ENCODE measurements at regions not wholly inside any gene's neighbourhood (a gene's known extent, or its start where the extent isn't known, plus 50 kb on each side); places are given as distances from the start of the nearest gene placed in this dataset.

GRCh38 chrX:7399373-7399772 lies 251.4 kb upstream of the PUDP start:
- no peak overlapping the region for H3K9ac ChIP-seq (ENCODE audit: low read length)
- no peaks in the 10 kb centered on the region for H3K27me3 ChIP-seq (ENCODE audit: insufficient read depth, low read depth, low read length)
- H3K27ac ChIP-seq (ENCODE audit: low read length), result no peak overlapping the region
- TF ChIP-seq MXI1 (conservative IDR thresholded peaks at IDR 0.05; ENCODE audit: poor library complexity, severe bottlenecking) (no peak), RAD21 (conservative IDR thresholded peaks at IDR 0.05) (no peak), REST (IDR thresholded peaks at IDR 0.05; ENCODE audit: borderline replicate concordance) (no peak), EP300 (conservative IDR thresholded peaks at IDR 0.05; ENCODE audit: poor library complexity, severe bottlenecking) (no peak), SMC3 (conservative IDR thresholded peaks at IDR 0.05; ENCODE audit: poor library complexity) (no peak), EZH2 (IDR thresholded peaks at IDR 0.05; ENCODE audit: borderline replicate concordance, insufficient read depth, low read length, poor library complexity, severe bottlenecking) (no peak), POLR2AphosphoS5 (IDR thresholded peaks at IDR 0.05) (no peak), CTCF (IDR thresholded peaks at IDR 0.05; ENCODE audit: poor library complexity, severe bottlenecking) (no peak), TAF1 (IDR thresholded peaks at IDR 0.05; ENCODE audit: low read depth) (no peak)
- H3K9me2 ChIP-seq (ENCODE audit: insufficient read depth, low read length), result no peaks in the 10 kb centered on the region
- no peak overlapping the region for H3K4me2 ChIP-seq (ENCODE audit: low read length)
- H3K79me2 ChIP-seq (replicated peaks; ENCODE audit: insufficient read depth, low read length), result no peaks in the 10 kb centered on the region
- H2AFZ ChIP-seq (ENCODE audit: low read depth, low read length), result no peak overlapping the region
- H3K36me3 ChIP-seq (ENCODE audit: insufficient read depth, low read length), result no peaks in the 10 kb centered on the region
- H3F3A ChIP-seq (ENCODE audit: insufficient read depth, low read length, poor library complexity, severe bottlenecking), result no peaks in the 10 kb centered on the region
- H3K9me3 ChIP-seq (ENCODE audit: low read length), result no peaks in the 10 kb centered on the region
- no peak overlapping the region for H3K4me3 ChIP-seq (ENCODE audit: low read length)
- no peaks in the 10 kb centered on the region for H4K20me1 ChIP-seq (ENCODE audit: insufficient read depth)

- H3K9me3 ChIP-seq (ENCODE audit: low read length), result no peaks in the 10 kb centered on the region
- no peaks in the 10 kb centered on the region for H3K27me3 ChIP-seq (ENCODE audit: insufficient read depth, low read depth, low read length)
- no peak overlapping the region for H3K4me3 ChIP-seq (ENCODE audit: low read length)
- no peaks in the 10 kb centered on the region for H3K36me3 ChIP-seq (ENCODE audit: insufficient read depth, low read length)
- no peak overlapping the region for H2AFZ ChIP-seq (ENCODE audit: low read depth, low read length)
- no peak overlapping the region for H3K9ac ChIP-seq (ENCODE audit: low read length)
- H3K79me2 ChIP-seq (replicated peaks; ENCODE audit: insufficient read depth, low read length), result no peaks in the 10 kb centered on the region
- no peak overlapping the region for H3K4me2 ChIP-seq (ENCODE audit: low read length)
- no peak for TF ChIP-seq SMC3 (conservative IDR thresholded peaks at IDR 0.05; ENCODE audit: poor library complexity)
- TF ChIP-seq POLR2AphosphoS5 (IDR thresholded peaks at IDR 0.05), result no peak
- no peak for TF ChIP-seq REST (IDR thresholded peaks at IDR 0.05; ENCODE audit: borderline replicate concordance)
- no peak for TF ChIP-seq EP300 (conservative IDR thresholded peaks at IDR 0.05; ENCODE audit: poor library complexity, severe bottlenecking)
- no peak for TF ChIP-seq EZH2 (IDR thresholded peaks at IDR 0.05; ENCODE audit: borderline replicate concordance, insufficient read depth, low read length, poor library complexity, severe bottlenecking)
- no peak for TF ChIP-seq CTCF (IDR thresholded peaks at IDR 0.05; ENCODE audit: poor library complexity, severe bottlenecking)
- no peak for TF ChIP-seq TAF1 (IDR thresholded peaks at IDR 0.05; ENCODE audit: low read depth)
- no peak for TF ChIP-seq RAD21 (conservative IDR thresholded peaks at IDR 0.05)
- TF ChIP-seq MXI1 (conservative IDR thresholded peaks at IDR 0.05; ENCODE audit: poor library complexity, severe bottlenecking), result no peak
- no peak overlapping the region for H3K27ac ChIP-seq (ENCODE audit: low read length)
- no peaks in the 10 kb centered on the region for H3K9me2 ChIP-seq (ENCODE audit: insufficient read depth, low read length)
- H4K20me1 ChIP-seq (ENCODE audit: insufficient read depth), result no peaks in the 10 kb centered on the region
- no peaks in the 10 kb centered on the region for H3F3A ChIP-seq (ENCODE audit: insufficient read depth, low read length, poor library complexity, severe bottlenecking)
Measured at GRCh38 chrX:7390441-7390840, 242.5 kb upstream of the PUDP start.

All from neural cell (in vitro differentiated cells).